Dermis microvascular lymphatic vessel endothelial cell (primary cell): ENCODE measurements at regions not wholly inside any gene's neighbourhood (a gene's known extent, or its start where the extent isn't known, plus 50 kb on each side); places are given as distances from the start of the nearest gene placed in this dataset.
"Not testable (repeated sequence)": the region's sequence is repeated elsewhere in the genome, so short reads cannot be mapped to it uniquely, and the experiment has no call there.

Experiments
- DNase-seq, 2 donors: peaks; one replicate each; pipeline versions ENCODE4 v3.0.0 to v3.0.0-alpha.2; 2010; ENCODE audit warnings: low read depth in 2 of 2

GRCh38 chr1:238652346-238652968 is 733.9 kb upstream of the CHRM3 start:
- DNase-seq, result no peak

DNA sequence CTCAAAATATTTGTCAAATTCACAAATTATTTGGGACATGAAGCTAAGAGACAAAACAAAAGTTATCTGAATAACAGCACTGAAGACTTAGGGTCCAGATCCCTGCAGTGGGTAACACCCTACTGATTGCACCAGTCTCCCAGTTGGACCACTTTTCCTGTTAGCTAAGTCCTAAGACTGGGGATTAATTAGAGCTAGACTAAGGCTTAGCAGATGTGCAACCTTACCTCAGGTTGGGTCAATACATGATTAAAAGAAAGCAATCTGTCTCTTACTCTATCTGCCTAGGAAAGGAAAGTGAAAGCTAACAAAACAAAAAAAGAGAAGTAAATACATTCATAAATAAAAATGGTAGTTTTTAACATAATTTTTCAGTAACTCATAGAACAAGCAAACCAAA is 737.2 kb upstream of the CHRM3 start:
- DNase-seq, result no peak

GRCh38 chr1:238648751-238649150 is 737.6 kb upstream of the CHRM3 start:
- DNase-seq, result no peak

- no peak for DNase-seq
Observed at GRCh38 chr1:238648296-238648695, 738.1 kb upstream of the CHRM3 start.

DNA sequence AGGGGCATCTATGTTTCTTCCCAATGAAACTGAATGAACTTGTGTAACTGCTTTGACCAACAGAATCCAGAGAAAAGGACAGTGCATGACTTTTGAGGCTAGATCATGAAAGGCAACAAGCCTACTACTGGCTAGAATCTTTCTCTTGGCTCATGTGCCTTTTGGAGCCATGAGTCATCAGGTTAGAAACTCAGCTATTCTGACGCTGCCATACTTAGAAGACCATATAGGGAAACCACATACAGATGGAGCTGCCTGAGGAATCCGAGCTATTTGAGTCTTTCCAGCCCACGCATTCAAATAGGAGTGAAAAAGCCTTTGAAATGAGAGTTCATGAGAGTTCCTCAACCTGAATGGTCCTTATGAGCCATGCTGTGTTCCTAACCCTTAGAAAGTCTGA is 738.5 kb upstream of the CHRM3 start:
- no peak for DNase-seq

DNA sequence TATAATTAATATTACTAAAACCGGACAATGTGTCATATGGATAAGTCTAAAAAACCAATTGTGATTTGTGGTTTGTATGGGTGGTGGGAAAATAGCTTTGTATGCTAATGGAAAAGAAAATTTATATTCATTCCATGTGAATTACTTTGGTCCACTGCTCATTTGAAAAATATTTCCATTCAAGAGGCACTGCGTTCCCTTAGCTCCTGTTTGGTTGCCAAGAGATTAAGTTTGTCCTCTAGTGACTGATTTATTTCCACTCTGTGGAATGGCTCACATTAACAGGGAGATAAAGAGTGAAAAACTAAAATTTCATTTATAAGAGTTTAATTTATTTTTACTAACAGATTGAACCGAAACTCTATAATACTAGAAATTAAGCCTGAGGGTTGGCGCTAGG is 744.1 kb upstream of the CHRM3 start:
- DNase-seq, result no peak

DNA sequence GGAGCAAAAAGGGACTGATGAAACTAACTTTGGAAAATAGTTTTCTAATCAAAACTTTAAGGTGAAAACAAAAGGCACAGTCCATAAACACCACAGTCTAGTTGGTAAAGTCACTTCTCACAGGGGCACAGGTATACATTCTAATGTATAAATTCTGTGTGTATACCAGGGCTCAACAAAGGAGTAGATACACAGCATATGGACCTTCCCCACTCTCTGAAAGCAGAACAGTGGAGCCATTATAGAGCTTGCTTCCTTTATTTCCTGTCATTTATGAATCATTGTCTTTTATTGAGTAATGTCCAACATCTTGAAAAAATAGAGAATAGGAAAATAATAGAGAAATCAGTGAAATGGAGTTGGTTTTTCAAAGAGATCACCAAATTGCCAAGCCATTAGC is 746.5 kb upstream of the CHRM3 start:
- DNase-seq, result no peak

- no peak for DNase-seq
Observed at GRCh38 chr1:238628110-238628509, 737.4 kb upstream of the ZP4 start.

DNA sequence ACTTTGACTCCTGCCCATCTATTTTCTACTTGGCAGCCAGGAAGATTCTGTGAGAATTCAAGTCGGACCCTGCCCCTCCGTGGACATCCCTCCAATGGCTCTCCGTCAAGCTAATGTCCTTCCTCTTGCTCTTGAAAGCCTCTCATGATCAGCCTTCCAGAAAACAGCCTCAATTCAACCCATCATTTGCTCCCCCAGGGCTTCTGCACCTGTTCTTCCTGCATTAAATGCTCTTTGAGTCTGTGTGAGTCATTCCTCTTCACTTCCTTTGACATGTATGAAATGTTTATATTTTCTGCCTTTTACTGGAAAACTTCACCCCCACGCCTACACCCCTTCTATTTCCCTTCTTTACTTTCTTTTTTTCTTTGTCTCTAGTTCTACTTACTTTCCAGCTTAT is 734.1 kb upstream of the ZP4 start:
- no peak for DNase-seq

DNA sequence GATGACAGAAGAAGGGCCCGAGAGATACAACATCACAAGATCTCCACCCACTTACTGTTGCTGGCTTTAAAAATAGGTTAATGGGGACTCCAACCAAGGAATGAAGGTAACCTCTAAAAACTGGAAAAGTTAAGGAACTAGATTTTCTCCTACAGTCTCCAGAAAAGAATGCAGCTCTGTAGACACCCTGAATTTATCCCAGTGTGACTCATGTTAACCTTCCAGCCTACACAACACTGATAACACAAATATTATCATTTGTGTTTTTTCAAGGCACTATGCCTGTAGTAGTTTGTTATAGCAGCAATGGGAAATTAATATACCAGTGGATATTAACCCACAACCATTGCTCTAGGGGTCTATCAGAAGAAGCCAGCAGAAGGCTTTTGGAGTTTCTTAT is 730.7 kb upstream of the ZP4 start:
- no peak for DNase-seq

DNA sequence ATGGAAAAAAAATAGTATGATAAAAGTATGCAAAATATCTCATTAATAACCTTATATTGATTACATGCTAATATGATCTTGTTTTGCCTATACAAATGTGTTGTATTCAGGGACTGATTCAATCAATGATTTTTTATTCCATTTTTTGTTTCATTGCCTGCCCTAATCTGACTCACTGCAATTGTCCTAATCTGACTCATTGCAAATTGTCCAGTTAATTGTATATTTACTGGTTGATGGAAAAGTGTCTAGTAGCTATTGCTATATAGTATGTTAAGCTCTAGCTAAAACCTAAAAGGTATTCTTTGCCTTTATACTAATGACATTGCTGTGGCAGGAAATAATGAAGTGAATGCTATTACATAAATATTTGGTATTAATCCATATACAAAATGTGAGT is 728.9 kb upstream of the ZP4 start:
- no peak for DNase-seq

DNA sequence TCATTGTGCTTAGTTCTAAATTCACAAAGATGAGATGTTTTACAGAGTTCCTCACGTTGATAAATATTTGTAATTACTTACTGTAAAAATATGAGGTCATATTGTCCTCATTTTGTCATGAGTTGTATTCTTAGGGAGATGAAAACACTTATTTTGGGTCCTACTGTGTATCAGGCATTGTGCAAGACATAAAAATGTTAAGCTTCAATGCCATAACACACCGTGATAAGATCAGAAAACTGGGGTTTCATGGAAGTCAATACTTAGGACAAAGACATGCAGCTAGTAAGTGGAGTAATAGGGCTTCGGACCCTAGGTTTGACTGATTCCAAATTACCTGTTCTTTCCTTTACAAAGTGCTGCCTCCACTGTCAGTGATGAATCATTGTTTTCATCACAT is 720.7 kb upstream of the ZP4 start:
- no peak for DNase-seq

DNA sequence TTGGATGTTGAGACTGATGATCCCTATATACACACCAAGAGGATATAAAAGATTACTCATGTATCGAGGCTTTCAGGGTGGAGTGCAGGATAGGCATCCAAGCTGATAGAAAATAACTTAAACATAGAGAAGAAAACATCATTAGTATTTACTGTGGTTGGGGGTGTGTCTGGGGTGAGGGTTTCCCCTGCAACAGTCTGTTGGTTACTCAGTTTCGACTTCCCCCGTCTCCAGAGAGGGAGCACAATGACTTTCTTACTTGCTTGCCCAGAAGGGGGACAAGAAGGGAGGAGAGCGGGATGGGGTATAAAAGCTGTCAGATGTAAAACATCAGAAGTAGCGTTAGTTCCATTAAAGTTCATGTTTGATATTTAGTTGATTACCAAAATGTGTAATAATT is 717.4 kb upstream of the ZP4 start:
- no peak for DNase-seq

DNA sequence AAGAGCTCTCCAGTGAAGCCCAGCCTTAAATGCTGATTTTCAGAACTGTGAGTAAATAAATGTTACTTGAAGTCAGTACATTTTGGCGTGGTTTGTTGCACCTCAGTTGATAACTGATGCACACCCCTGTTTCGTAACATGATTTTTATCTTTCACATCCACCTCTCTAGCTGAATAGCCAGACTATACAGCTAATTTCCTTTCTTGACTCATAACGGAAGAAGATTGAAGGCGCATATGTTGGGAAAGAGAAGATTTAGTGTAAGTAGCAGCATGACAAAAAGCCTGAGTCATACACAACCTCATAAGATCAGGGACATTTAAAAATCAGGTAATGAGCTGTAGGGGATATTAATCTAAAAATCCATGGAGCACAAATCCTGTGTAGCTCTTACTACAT is 716.2 kb upstream of the ZP4 start:
- no peak for DNase-seq

DNA sequence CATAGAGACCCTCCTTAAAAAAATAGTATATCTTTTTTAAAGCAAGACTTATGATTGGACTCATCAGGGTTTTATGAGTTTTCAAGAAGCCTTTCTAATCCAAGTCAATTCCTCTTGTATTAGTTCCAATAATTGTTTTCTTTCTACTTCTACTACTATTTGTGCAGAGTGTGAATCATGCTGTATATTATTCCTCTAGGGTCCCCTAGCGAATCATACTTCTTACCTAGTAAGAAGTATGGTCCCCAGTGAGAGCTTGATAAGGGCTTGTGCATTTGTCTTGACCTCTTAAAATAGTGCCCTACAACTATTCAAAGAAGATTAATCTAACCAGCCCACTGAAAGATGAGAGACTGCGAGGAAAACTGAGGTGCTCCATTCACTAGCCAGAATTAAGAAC is 715.7 kb upstream of the ZP4 start:
- DNase-seq, result no peak

DNA sequence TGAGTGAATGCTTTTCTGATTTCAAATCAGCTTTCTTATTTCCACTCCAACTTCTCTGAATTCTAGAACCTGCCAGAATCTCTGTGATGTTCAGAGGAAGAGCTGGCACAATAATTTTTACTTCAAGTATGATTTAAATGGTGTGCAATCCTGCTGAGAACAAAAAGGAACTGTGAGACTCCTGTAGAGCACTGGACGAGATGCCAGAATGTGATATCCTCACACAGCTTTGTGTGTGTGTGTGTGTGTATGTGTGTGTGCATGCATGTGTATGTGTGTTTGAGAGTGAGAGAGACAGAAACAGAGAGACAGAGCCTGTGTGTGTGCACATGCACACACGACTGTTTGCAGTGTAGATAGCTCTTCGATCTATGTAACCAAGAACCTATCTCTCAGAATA is 713.6 kb upstream of the ZP4 start:
- DNase-seq, result no peak

GRCh38 chr1:238601604-238602003 is 710.9 kb upstream of the ZP4 start:
- not testable (repeated sequence) for DNase-seq

GRCh38 chr1:238596703-238597102 is 706.0 kb upstream of the ZP4 start:
- no peak for DNase-seq

- no peak for DNase-seq
Observed at GRCh38 chr1:238592621-238593020, 701.9 kb upstream of the ZP4 start.

GRCh38 chr1:238589843-238590435 is 699.2 kb upstream of the ZP4 start:
- DNase-seq, result no peak

- DNase-seq, result no peak
Observed at GRCh38 chr1:238582816-238583215, 692.1 kb upstream of the ZP4 start.

DNA sequence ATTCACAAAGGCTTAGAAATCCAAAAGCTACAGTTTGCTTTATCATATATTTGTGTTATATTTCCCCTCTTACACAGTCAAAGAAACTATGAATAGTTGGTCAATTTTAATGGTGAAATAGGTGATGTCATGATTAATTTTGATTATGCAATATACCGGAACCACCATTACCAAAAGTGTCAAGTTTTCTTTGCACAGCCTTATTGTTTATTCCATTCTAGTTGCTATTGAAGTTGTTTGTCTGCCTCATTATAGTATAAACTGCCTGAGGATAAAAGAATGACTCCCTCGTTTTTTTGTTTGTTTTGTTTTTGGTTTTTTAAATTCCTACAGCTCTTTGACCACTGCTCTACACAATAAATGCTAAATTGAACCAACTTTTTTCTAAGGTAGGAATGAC is 690.6 kb upstream of the ZP4 start:
- DNase-seq, result no peak

GRCh38 chr1:238568735-238569134 is 678.0 kb upstream of the ZP4 start:
- DNase-seq, result no peak

- no peak for DNase-seq
Observed at GRCh38 chr1:238562341-238562740, 671.6 kb upstream of the ZP4 start.
